ENCODE measurements at regions not wholly inside any gene's neighbourhood (a gene's known extent, or its start where the extent isn't known, plus 50 kb on each side); places are given as distances from the start of the nearest gene placed in this dataset.

- no peaks in the 10 kb centered on the region for H3K27me3 ChIP-seq
- no peaks in the 10 kb centered on the region for H3K36me3 ChIP-seq
- no peak for TF ChIP-seq EP300 (IDR thresholded peaks at IDR 0.05)
- TF ChIP-seq POLR2AphosphoS5 (IDR thresholded peaks at IDR 0.05) = no peak
- H3K4me1 ChIP-seq = no peaks in the 10 kb centered on the region
- no peak for ATAC-seq (ENCODE audit: low FRiP score in 2 of 2)
- no peak overlapping the region for H3K4me3 ChIP-seq
- no peaks in the 10 kb centered on the region for H3K9me3 ChIP-seq
- H3K27ac ChIP-seq = no peak overlapping the region
- WGBS, 2 donors = 79 to 85% methylated on average over 7 of the region's 7 CpGs
- DNase-seq = no peak
Observed at GRCh38 chr10:123549761-123550454, 116.2 kb upstream of the GPR26 start.

- WGBS, 2 donors = 54 to 58% methylated on average over 6 to 8 of the region's 9 CpGs
- Histone ChIP-seq H3K4me3 (no peak overlapping the region), H3K27me3 (no peaks in the 10 kb centered on the region), H3K36me3 (no peaks in the 10 kb centered on the region), H3K9me3 (no peaks in the 10 kb centered on the region), H3K27ac (no peak overlapping the region), H3K4me1 (no peaks in the 10 kb centered on the region)
- no peak for DNase-seq
- TF ChIP-seq EP300 (IDR thresholded peaks at IDR 0.05) = no peak
- ATAC-seq (ENCODE audit: low FRiP score in 2 of 2) = no peak
Observed at GRCh38 chr10:123550675-123551096, 115.5 kb upstream of the GPR26 start.

DNA sequence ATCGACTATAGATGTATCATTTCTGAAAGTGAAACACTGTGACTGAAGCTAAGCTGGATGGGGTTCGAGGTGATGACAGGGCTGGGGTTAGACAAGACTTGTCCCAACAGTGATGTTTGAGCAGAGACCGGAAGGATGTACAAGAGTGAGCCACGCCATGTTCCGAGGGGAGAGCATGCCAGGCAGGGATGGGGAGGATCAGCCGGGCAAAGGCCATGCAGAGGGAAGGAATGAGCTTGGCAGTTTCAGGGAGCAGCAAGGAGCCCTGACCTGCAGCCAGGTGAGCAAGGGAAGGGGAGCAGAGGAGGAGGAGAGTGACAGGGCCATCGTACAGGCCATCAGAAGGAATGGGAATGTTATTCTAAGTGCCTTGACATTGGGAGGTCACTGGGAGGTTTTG, 114.9 kb upstream of the GPR26 start:
- ATAC-seq (ENCODE audit: low FRiP score in 2 of 2) = no peak
- DNase-seq = no peak

GRCh38 chr10:123552760-123553554, 113.2 kb upstream of the GPR26 start:
- ATAC-seq (ENCODE audit: low FRiP score in 2 of 2) = no peak
- Histone ChIP-seq H3K9me3 (no peaks in the 10 kb centered on the region), H3K27me3 (no peaks in the 10 kb centered on the region), H3K4me1 (no peaks in the 10 kb centered on the region), H3K36me3 (no peaks in the 10 kb centered on the region), H3K27ac (no peak overlapping the region), H3K4me3 (no peak overlapping the region)
- WGBS, 2 donors = 79 to 81% methylated on average over 5 to 11 of the region's 11 CpGs
- TF ChIP-seq POLR2A (IDR thresholded peaks at IDR 0.05) (no peak), POLR2AphosphoS5 (IDR thresholded peaks at IDR 0.05) (no peak), EP300 (IDR thresholded peaks at IDR 0.05) (no peak)
- TF ChIP-seq, protein P1, sequence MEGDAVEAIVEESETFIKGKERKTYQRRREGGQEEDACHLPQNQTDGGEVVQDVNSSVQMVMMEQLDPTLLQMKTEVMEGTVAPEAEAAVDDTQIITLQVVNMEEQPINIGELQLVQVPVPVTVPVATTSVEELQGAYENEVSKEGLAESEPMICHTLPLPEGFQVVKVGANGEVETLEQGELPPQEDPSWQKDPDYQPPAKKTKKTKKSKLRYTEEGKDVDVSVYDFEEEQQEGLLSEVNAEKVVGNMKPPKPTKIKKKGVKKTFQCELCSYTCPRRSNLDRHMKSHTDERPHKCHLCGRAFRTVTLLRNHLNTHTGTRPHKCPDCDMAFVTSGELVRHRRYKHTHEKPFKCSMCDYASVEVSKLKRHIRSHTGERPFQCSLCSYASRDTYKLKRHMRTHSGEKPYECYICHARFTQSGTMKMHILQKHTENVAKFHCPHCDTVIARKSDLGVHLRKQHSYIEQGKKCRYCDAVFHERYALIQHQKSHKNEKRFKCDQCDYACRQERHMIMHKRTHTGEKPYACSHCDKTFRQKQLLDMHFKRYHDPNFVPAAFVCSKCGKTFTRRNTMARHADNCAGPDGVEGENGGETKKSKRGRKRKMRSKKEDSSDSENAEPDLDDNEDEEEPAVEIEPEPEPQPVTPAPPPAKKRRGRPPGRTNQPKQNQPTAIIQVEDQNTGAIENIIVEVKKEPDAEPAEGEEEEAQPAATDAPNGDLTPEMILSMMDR (IDR thresholded peaks at IDR 0.05) = no peak
- no peak for DNase-seq

More for the DNA sequence above, 114.9 kb upstream of the GPR26 start:
- no peaks in the 10 kb centered on the region for H3K9me3 ChIP-seq
- H3K4me1 ChIP-seq = no peaks in the 10 kb centered on the region
- no peak for TF ChIP-seq POLR2AphosphoS5 (IDR thresholded peaks at IDR 0.05)
- TF ChIP-seq, protein P1 (IDR thresholded peaks at IDR 0.05) = no peak
- TF ChIP-seq EP300 (IDR thresholded peaks at IDR 0.05) = no peak
- TF ChIP-seq POLR2A (IDR thresholded peaks at IDR 0.05) = no peak
- H3K4me3 ChIP-seq = no peak overlapping the region
- WGBS, 2 donors = 85 to 92% methylated on average over 7 of the region's 7 CpGs
- no peaks in the 10 kb centered on the region for H3K27me3 ChIP-seq
- no peaks in the 10 kb centered on the region for H3K36me3 ChIP-seq
- H3K27ac ChIP-seq = no peak overlapping the region

DNA sequence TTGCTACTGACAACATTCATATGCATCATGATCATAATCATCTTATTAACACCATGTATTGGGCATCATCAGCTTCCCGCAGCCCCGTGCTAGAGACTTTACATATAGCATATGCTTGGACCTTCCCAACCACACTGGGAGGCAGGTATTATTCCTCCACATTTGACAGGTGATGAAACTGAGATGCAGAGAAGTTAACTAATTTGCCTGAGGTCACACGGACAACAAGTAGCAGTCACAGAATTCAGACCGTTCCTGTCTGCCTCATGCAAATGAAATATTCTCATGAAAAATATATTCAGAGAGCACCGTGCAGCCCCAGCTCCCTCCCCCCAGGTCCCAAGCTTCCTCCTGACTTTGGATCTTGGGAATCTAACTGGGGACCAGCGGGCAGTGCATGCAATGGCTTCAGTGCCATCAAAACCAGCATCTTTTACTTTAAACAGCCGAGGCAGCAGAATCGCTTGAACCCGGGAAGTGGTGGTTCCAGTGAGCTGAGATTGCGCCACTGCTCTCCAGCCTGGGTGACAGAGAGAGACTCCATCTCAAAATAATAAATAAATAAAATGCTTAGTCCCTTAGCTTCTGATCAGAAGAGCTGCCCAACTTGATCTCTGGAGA, 112.2 kb upstream of the GPR26 start:
- no peaks in the 10 kb centered on the region for H3K36me3 ChIP-seq
- no peak overlapping the region for H3K4me3 ChIP-seq
- ATAC-seq (ENCODE audit: low FRiP score in 2 of 2) (no peak), DNase-seq (no peak)
- TF ChIP-seq POLR2A (IDR thresholded peaks at IDR 0.05) (no peak), EP300 (IDR thresholded peaks at IDR 0.05) (no peak), POLR2AphosphoS5 (IDR thresholded peaks at IDR 0.05) (no peak)
- TF ChIP-seq, protein P1 (IDR thresholded peaks at IDR 0.05) = no peak
- H3K4me1 ChIP-seq = no peaks in the 10 kb centered on the region
- WGBS, 2 donors = 84 to 85% methylated on average over 10 of the region's 10 CpGs
- no peaks in the 10 kb centered on the region for H3K9me3 ChIP-seq
- H3K27ac ChIP-seq = no peak overlapping the region
- no peaks in the 10 kb centered on the region for H3K27me3 ChIP-seq
